H1 (cell line): ENCODE measurements at regions not wholly inside any gene's neighbourhood (a gene's known extent, or its start where the extent isn't known, plus 50 kb on each side); places are given as distances from the start of the nearest gene placed in this dataset.

Source experiments
- CTCF ChIA-PET: fragments of 300-600 bp; sonication (Branson Sonifier 250); formaldehyde crosslinking; loops from one replicate; lab custom pipeline; 2021; ENCODE audit not compliant: partially characterized antibody; lab: Charles Lee
- POLR2A ChIA-PET: fragments of 300-600 bp; sonication (Branson Sonifier 250); formaldehyde crosslinking; loops from one replicate; lab custom pipeline; 2021; ENCODE audit warnings: inconsistent platforms; ENCODE audit not compliant: partially characterized antibody; lab: Charles Lee
- DNase-seq, 2 experiments: peaks; one replicate each; pipeline versions ENCODE4 v3.0.0 to v3.0.0-alpha.2; 2010 to 2022; ENCODE audit warnings: low spot score in 2 of 2, low read depth in 1 of 2, mixed read lengths in 1 of 2
- FAIRE-seq: peaks from 2 replicates; lab custom pipeline; 2011; peaks lifted over from hg19 to GRCh38; lab: Jason Lieb, UNC
- H2AFZ ChIP-seq: 2 replicates; pipeline ENCODE4 v1.8.1; 2012; ENCODE audit warnings: low read length, inconsistent platforms
- H2AK5ac ChIP-seq: 2 replicates; pipeline ENCODE4 v1.6.1; 2013; ENCODE audit warnings: low read depth, low read length
- H2BK120ac ChIP-seq: replicated peaks from 2 replicates; pipeline ENCODE3; 2013; ENCODE audit warnings: low read depth, low read length, inconsistent platforms
- H2BK12ac ChIP-seq: 2 replicates; pipeline ENCODE4 v1.6.1; 2013; ENCODE audit warnings: low read depth, low read length
- H2BK15ac ChIP-seq: 2 replicates; pipeline ENCODE4 v1.6.1; 2013; ENCODE audit warnings: low read length
- H2BK20ac ChIP-seq: 2 replicates; pipeline ENCODE4 v1.6.1; 2013; ENCODE audit warnings: low read length
- H2BK5ac ChIP-seq: 2 replicates; pipeline ENCODE4 v1.6.1; 2013; ENCODE audit warnings: low read depth, low read length
- H3K14ac ChIP-seq: 2 replicates; pipeline ENCODE4 v1.6.1; 2013; ENCODE audit warnings: inconsistent platforms; ENCODE audit not compliant: insufficient read length
- H3K18ac ChIP-seq: 2 replicates; pipeline ENCODE4 v1.6.1; 2013; ENCODE audit warnings: low read length; ENCODE audit errors: extremely low read depth
- H3K23ac ChIP-seq: 2 replicates; pipeline ENCODE4 v1.6.1; 2013; ENCODE audit warnings: inconsistent platforms; ENCODE audit not compliant: insufficient read length
- H3K23me2 ChIP-seq: 2 replicates; pipeline ENCODE4 v1.6.1; 2013; ENCODE audit warnings: low read depth, low read length
- H3K27ac ChIP-seq: 2 replicates; pipeline ENCODE4 v1.6.1; 2011; ENCODE audit warnings: low read depth, low read length, inconsistent platforms
- H3K27me3 ChIP-seq, 4 experiments: replicated peaks in 1 of 4; 1 replicate in 1 of 4; 2 replicates in 3 of 4; pipeline versions ENCODE4 v1.6.1 to v1.8.1; 2011 to 2013; ENCODE audit warnings: low read length in 3 of 4, mild to moderate bottlenecking in 3 of 4, inconsistent platforms in 2 of 4, mixed read lengths in 2 of 4, moderate library complexity in 1 of 4; ENCODE audit not compliant: control insufficient read depth in 3 of 4, insufficient read depth in 3 of 4; ENCODE audit errors: extremely low read depth in 1 of 4
- H3K36me3 ChIP-seq, 4 experiments: 2 replicates each; pipeline versions ENCODE4 v1.6.1 to v1.8.1; 2011 to 2013; ENCODE audit warnings: mild to moderate bottlenecking in 4 of 4, low read length in 3 of 4, moderate library complexity in 2 of 4, control low read depth in 1 of 4, inconsistent platforms in 1 of 4; ENCODE audit not compliant: insufficient read depth in 4 of 4, control insufficient read depth in 2 of 4
- H3K4ac ChIP-seq: replicated peaks from 2 replicates; pipeline ENCODE3; 2013; ENCODE audit warnings: low read length, low read depth, mixed read lengths, inconsistent platforms; ENCODE audit not compliant: insufficient read length
- H3K4me1 ChIP-seq, 4 experiments: replicated peaks in 1 of 4; 1 replicate in 1 of 4; 2 replicates in 3 of 4; pipeline versions ENCODE4 v1.6.1 to v1.8.1; 2011 to 2013; ENCODE audit warnings: low read length in 3 of 4, inconsistent platforms in 2 of 4, mixed read lengths in 1 of 4; ENCODE audit not compliant: insufficient read depth in 4 of 4, control insufficient read depth in 3 of 4
- H3K4me2 ChIP-seq, 2 experiments: 2 replicates each; pipeline versions ENCODE4 v1.6.1 to v1.8.1; 2011 to 2013; ENCODE audit warnings: low read depth in 2 of 2, low read length in 2 of 2, control low read depth in 1 of 2, inconsistent platforms in 1 of 2, mild to moderate bottlenecking in 1 of 2; ENCODE audit not compliant: insufficient read depth in 1 of 2
- H3K4me3 ChIP-seq, 4 experiments: fragments of 200-600, 300-600 bp in 1 of 4; sonication (generic), shearing (Covaris generic), sonication (Bioruptor Twin) in 1 of 4; 2 replicates each; pipeline versions ENCODE4 v1.5.1 to v1.8.1; 2011 to 2016; ENCODE audit warnings: low read length in 4 of 4, low read depth in 3 of 4, control low read depth in 2 of 4, inconsistent platforms in 2 of 4, mild to moderate bottlenecking in 2 of 4, mixed read lengths in 1 of 4, moderate library complexity in 1 of 4; ENCODE audit not compliant: insufficient read depth in 2 of 4; ENCODE audit errors: extremely low read depth in 1 of 4
- H3K56ac ChIP-seq: replicated peaks from 2 replicates; pipeline ENCODE3; 2013; ENCODE audit warnings: low read depth, mild to moderate bottlenecking, mixed read lengths, low read length, inconsistent platforms; ENCODE audit not compliant: insufficient read length
- H3K79me1 ChIP-seq: 2 replicates; pipeline ENCODE4 v1.6.1; 2013; ENCODE audit warnings: low read depth, low read length, control low read depth
- H3K79me2 ChIP-seq, 2 experiments: 2 replicates each; pipeline versions ENCODE4 v1.6.1 to v1.8.1; 2012 to 2013; ENCODE audit warnings: low read length in 2 of 2, mild to moderate bottlenecking in 2 of 2, inconsistent platforms in 1 of 2; ENCODE audit not compliant: insufficient read depth in 2 of 2, control insufficient read depth in 1 of 2
- H3K9ac ChIP-seq, 4 experiments: replicated peaks in 1 of 4; 1 replicate in 1 of 4; 2 replicates in 3 of 4; pipeline versions ENCODE4 v1.6.1 to v1.8.1; 2011 to 2013; ENCODE audit warnings: low read depth in 3 of 4, low read length in 3 of 4, control low read depth in 2 of 4, mild to moderate bottlenecking in 2 of 4, moderate library complexity in 2 of 4, inconsistent platforms in 1 of 4; ENCODE audit errors: extremely low read depth in 1 of 4
- H3K9me3 ChIP-seq, 2 experiments: 2 replicates each; pipeline versions ENCODE4 v1.6.1 to v1.8.1; 2012 to 2013; ENCODE audit warnings: mild to moderate bottlenecking in 2 of 2, moderate library complexity in 2 of 2, control low read depth in 1 of 2, inconsistent platforms in 1 of 2, low read depth in 1 of 2, low read length in 1 of 2, mixed read lengths in 1 of 2; ENCODE audit not compliant: insufficient read depth in 2 of 2
- H4K20me1 ChIP-seq, 2 experiments: replicated peaks in 1 of 2; 2 replicates each; pipeline versions ENCODE3 to v1.8.1; 2011 to 2013; ENCODE audit warnings: inconsistent platforms in 2 of 2, low read length in 2 of 2, mild to moderate bottlenecking in 1 of 2; ENCODE audit not compliant: insufficient read depth in 2 of 2, control insufficient read depth in 1 of 2
- H4K5ac ChIP-seq: 2 replicates; pipeline ENCODE4 v1.6.1; 2013; ENCODE audit warnings: low read length, low read depth, mixed read lengths, inconsistent platforms; ENCODE audit not compliant: insufficient read length
- H4K8ac ChIP-seq: 2 replicates; pipeline ENCODE4 v1.8.0; 2013; ENCODE audit warnings: mild to moderate bottlenecking, moderate library complexity, low read length, inconsistent platforms; ENCODE audit not compliant: insufficient read depth; ENCODE audit errors: extremely low read depth
- H4K91ac ChIP-seq: replicated peaks from 2 replicates; pipeline ENCODE3; 2013; ENCODE audit warnings: low read length, mixed read lengths, inconsistent platforms; ENCODE audit not compliant: insufficient read length
- BRCA1 ChIP-seq: IDR thresholded peaks from 2 replicates; pipeline ENCODE4 v1.6.1; 2012; ENCODE audit warnings: low read depth, low read length, improper control_type of control experiment
- CEBPB ChIP-seq: IDR thresholded peaks from 2 replicates; pipeline ENCODE4 v1.6.1; 2012; ENCODE audit warnings: low read depth, low read length
- CHD1 ChIP-seq: IDR thresholded peaks from 2 replicates; pipeline ENCODE4 v1.6.1; 2012; ENCODE audit warnings: low read depth, low read length, improper control_type of control experiment
- CHD2 ChIP-seq: IDR thresholded peaks from 2 replicates; pipeline ENCODE4 v1.6.1; 2012; ENCODE audit warnings: low read length, improper control_type of control experiment
- CTBP2 ChIP-seq: IDR thresholded peaks from 2 replicates; pipeline ENCODE4 v1.7.0; 2011; ENCODE audit warnings: borderline replicate concordance, mild to moderate bottlenecking, moderate library complexity, mixed read lengths, low read length; ENCODE audit not compliant: insufficient read depth, insufficient read length
- HDAC6 ChIP-seq: IDR thresholded peaks from one replicate; pipeline ENCODE4 v1.7.1; 2012; ENCODE audit warnings: low read depth, mild to moderate bottlenecking, inconsistent platforms, low read length, moderate library complexity
- KDM4A ChIP-seq: IDR thresholded peaks from one replicate; pipeline ENCODE4 v1.7.1; 2012; ENCODE audit warnings: low read depth, mild to moderate bottlenecking, moderate library complexity, low read length, inconsistent platforms; ENCODE audit not compliant: severe bottlenecking
- KDM5A ChIP-seq: fragments of 200-600 bp; IDR thresholded peaks from 2 replicates; pipeline ENCODE4 v1.7.1; 2012; ENCODE audit warnings: mild to moderate bottlenecking, low read length, inconsistent platforms, mixed read lengths
- RAD21 ChIP-seq, 2 experiments: IDR thresholded peaks in 1 of 2; conservative IDR thresholded peaks in 1 of 2; 2 replicates each; pipeline ENCODE4 v1.6.1; 2011; ENCODE audit warnings: low read depth in 2 of 2, low read length in 2 of 2, improper control_type of control experiment in 1 of 2, inconsistent platforms in 1 of 2, mild to moderate bottlenecking in 1 of 2, moderate library complexity in 1 of 2
- RFX5 ChIP-seq: IDR thresholded peaks from 2 replicates; pipeline ENCODE4 v1.6.1; 2011; ENCODE audit warnings: low read depth, low read length, improper control_type of control experiment, borderline replicate concordance
- SP2 ChIP-seq: IDR thresholded peaks from 2 replicates; pipeline ENCODE4 v1.6.1; 2012; ENCODE audit warnings: mild to moderate bottlenecking, low read length, inconsistent platforms
- SRF ChIP-seq: IDR thresholded peaks from 2 replicates; pipeline ENCODE4 v1.6.1; 2011; ENCODE audit warnings: mild to moderate bottlenecking, low read depth, low read length, moderate library complexity
- TBP ChIP-seq: IDR thresholded peaks from 2 replicates; pipeline ENCODE4 v1.6.1; 2011; ENCODE audit warnings: low read depth, low read length, improper control_type of control experiment
- YY1 ChIP-seq: IDR thresholded peaks from 2 replicates; pipeline ENCODE4 v1.6.1; 2011; ENCODE audit warnings: low read depth, mild to moderate bottlenecking, low read length
- WGBS, 2 experiments: shearing (Covaris generic) in 1 of 2; methylation state at CpG; one replicate each; pipeline versions ENCODE4 v1.1.6 to v1.1.7; 2013 to 2015; ENCODE audit warnings: low lambda C conversion rate in 2 of 2, mixed read lengths in 2 of 2, inconsistent platforms in 1 of 2, low coverage in 1 of 2, missing lambda C conversion rate in 1 of 2; ENCODE audit not compliant: insufficient replicate concordance in 2 of 2, insufficient coverage in 1 of 2, insufficient read length in 1 of 2; ENCODE audit errors: extremely low coverage in 1 of 2, missing lambda C conversion rate in 1 of 2; 5-methylcytosine and 5-hydroxymethylcytosine counted together

DNA sequence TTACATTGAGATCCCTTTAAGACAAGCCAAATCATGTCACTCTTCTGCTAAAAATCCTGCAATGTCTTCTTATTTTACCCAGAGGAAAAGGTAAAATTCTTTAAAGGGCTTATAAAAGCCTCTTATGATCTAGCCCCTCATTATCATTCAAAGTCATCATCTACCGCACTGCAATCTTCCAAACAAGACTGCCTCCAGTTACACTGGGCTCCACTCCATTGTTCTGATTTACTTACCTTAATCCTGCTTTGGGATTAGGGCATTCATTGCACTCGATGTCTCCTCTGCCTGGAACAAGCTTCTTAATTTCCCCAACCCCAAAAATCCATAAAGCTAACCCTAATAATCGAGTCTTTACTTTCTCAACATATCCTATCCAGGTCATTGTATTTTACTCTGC is 269.1 kb downstream of the PCDH18 start:
- no peak overlapping the region for H2BK5ac ChIP-seq
- H3K9ac ChIP-seq, result no peak overlapping the region
- H3K79me2 ChIP-seq, result no peaks in the 10 kb centered on the region
- H3K4ac ChIP-seq, result no peak overlapping the region
- no peak overlapping the region for H2AK5ac ChIP-seq
- no peak for DNase-seq
- no peak overlapping the region for H4K8ac ChIP-seq
- no peak overlapping the region for H4K91ac ChIP-seq
- no peaks in the 10 kb centered on the region for H4K20me1 ChIP-seq
- H2AFZ ChIP-seq, result no peak overlapping the region
- H2BK20ac ChIP-seq, result no peak overlapping the region
- H3K9me3 ChIP-seq, result no peaks in the 10 kb centered on the region
- H3K4me2 ChIP-seq, result no peak overlapping the region
- POLR2A ChIA-PET, result no interaction called here
- no peak overlapping the region for H2BK120ac ChIP-seq
- no peak overlapping the region for H3K56ac ChIP-seq
- no peak overlapping the region for H2BK15ac ChIP-seq
- H3K4me3 ChIP-seq, result no peak overlapping the region
- no peak overlapping the region for H4K5ac ChIP-seq
- H3K79me1 ChIP-seq, result no peaks in the 10 kb centered on the region
- no peak for FAIRE-seq
- no peaks in the 10 kb centered on the region for H3K23me2 ChIP-seq
- no peaks in the 10 kb centered on the region for H3K27me3 ChIP-seq
- no peak overlapping the region for H3K27ac ChIP-seq
- no peak overlapping the region for H3K23ac ChIP-seq
- 96% methylated on average over 3 of the region's 3 CpGs; no CpG with 5 or more reads in 1 of the 2 experiments for WGBS, 2 experiments
- H3K4me1 ChIP-seq, result no peaks in the 10 kb centered on the region
- H2BK12ac ChIP-seq, result no peak overlapping the region
- H3K14ac ChIP-seq, result no peak overlapping the region
- no peaks in the 10 kb centered on the region for H3K36me3 ChIP-seq
- H3K18ac ChIP-seq, result no peak overlapping the region
- CTCF ChIA-PET, result no interaction called here
- TF ChIP-seq RAD21 (IDR thresholded peaks at IDR 0.05 in 1 of 2, conservative IDR thresholded peaks at IDR 0.05 in 1 of 2; ENCODE audit: low read depth in 2 of 2, low read length in 2 of 2) (no peak), RFX5 (no peak), TBP (no peak), SRF (no peak), BRCA1 (no peak), SP2 (no peak), CEBPB (no peak), CTBP2 (no peak), YY1 (no peak), KDM4A (no peak), CHD1 (no peak), HDAC6 (no peak), KDM5A (no peak), CHD2 (no peak)
